ENCODE measurements at regions not wholly inside any gene's neighbourhood (a gene's known extent, or its start where the extent isn't known, plus 50 kb on each side); places are given as distances from the start of the nearest gene placed in this dataset.

GRCh38 chr20:17852323-17852722 lies 116.3 kb downstream of the SNX5 start:
- TF ChIP-seq CTCF (IDR thresholded peaks at IDR 0.05; ENCODE audit: control extremely low read depth in 1 of 3, insufficient read depth in 1 of 3, low read depth in 1 of 3, low read length in 3 of 3) = no peak
- no peak for TF ChIP-seq EZH2 (IDR thresholded peaks at IDR 0.05; ENCODE audit: low read depth, low read length, severe bottlenecking)
- TF ChIP-seq CHD2 (IDR thresholded peaks at IDR 0.05; ENCODE audit: low read length) = no peak
- no peak for TF ChIP-seq MAFK (IDR thresholded peaks at IDR 0.05; ENCODE audit: low read depth, low read length)

Data from H1 (cell line).